Endodermal cell (in vitro differentiated cells): ENCODE measurements at regions not wholly inside any gene's neighbourhood (a gene's known extent, or its start where the extent isn't known, plus 50 kb on each side); places are given as distances from the start of the nearest gene placed in this dataset.

Source experiments
- DNase-seq: peaks from one replicate; pipeline ENCODE4 v3.0.0-alpha.2; 2017
- H3K27ac ChIP-seq: 2 replicates; pipeline ENCODE4 v1.5.1; 2013; ENCODE audit warnings: mild to moderate bottlenecking, low read depth, low read length, moderate library complexity
- H3K27me3 ChIP-seq: 2 replicates; pipeline ENCODE4 v1.6.1; 2013; ENCODE audit warnings: mild to moderate bottlenecking, low read length, moderate library complexity; ENCODE audit not compliant: insufficient read depth, control insufficient read depth, poor library complexity, severe bottlenecking
- H3K36me3 ChIP-seq: 2 replicates; pipeline ENCODE4 v1.7.0; 2013; ENCODE audit warnings: mild to moderate bottlenecking, low read length, moderate library complexity; ENCODE audit not compliant: control insufficient read depth, insufficient read depth
- H3K4me1 ChIP-seq: one replicate; pipeline ENCODE4 v1.7.0; 2013; ENCODE audit warnings: low read length; ENCODE audit not compliant: control insufficient read depth, insufficient read depth
- H3K4me3 ChIP-seq: 2 replicates; pipeline ENCODE4 v1.5.1; 2013; ENCODE audit warnings: mild to moderate bottlenecking, low read length, moderate library complexity
- H3K9ac ChIP-seq: 2 replicates; pipeline ENCODE4 v1.6.1; 2013; ENCODE audit warnings: mild to moderate bottlenecking, low read length, moderate library complexity; ENCODE audit not compliant: poor library complexity, severe bottlenecking; ENCODE audit errors: extremely low read depth
- H3K9me3 ChIP-seq: 2 replicates; pipeline ENCODE4 v1.6.1; 2013; ENCODE audit warnings: mild to moderate bottlenecking, low read length, moderate library complexity; ENCODE audit not compliant: control insufficient read depth
- H3K27ac Mint-ChIP-seq: 2 replicates; pipeline ENCODE4 v1.8.0; 2020; ENCODE audit warnings: mixed read lengths
- H3K27me3 Mint-ChIP-seq: 2 replicates; pipeline ENCODE4 v1.8.0; 2021; ENCODE audit warnings: mild to moderate bottlenecking, mixed read lengths; ENCODE audit not compliant: insufficient read depth
- H3K36me3 Mint-ChIP-seq: 2 replicates; pipeline ENCODE4 v1.8.0; 2020; ENCODE audit warnings: low read depth, mixed read lengths
- H3K4me1 Mint-ChIP-seq: 2 replicates; pipeline ENCODE4 v1.8.0; 2020; ENCODE audit warnings: mixed read lengths
- H3K4me3 Mint-ChIP-seq: 2 replicates; pipeline ENCODE4 v1.8.0; 2020; ENCODE audit warnings: mild to moderate bottlenecking, moderate library complexity, mixed read lengths
- H3K9me3 Mint-ChIP-seq: 2 replicates; pipeline ENCODE4 v1.8.0; 2020; ENCODE audit warnings: mild to moderate bottlenecking, mixed read lengths
- CTCF ChIP-seq: fragments of 200-600 bp; sonication (generic); conservative IDR thresholded peaks from 2 replicates; pipeline ENCODE4 v1.5.0; 2021; ENCODE audit warnings: antibody characterized with exemption, mild to moderate bottlenecking
- WGBS, 2 experiments: methylation state at CpG; one replicate each; pipeline versions ENCODE4 v1.1.5 to v1.1.7; 2013; ENCODE audit warnings: missing lambda C conversion rate in 2 of 2, mixed read lengths in 1 of 2; ENCODE audit not compliant: insufficient coverage in 1 of 2, insufficient read length in 1 of 2; 5-methylcytosine and 5-hydroxymethylcytosine counted together

GRCh38 chr5:101688156-101688555, 607.9 kb downstream of the SLCO4C1 start:
- Histone ChIP-seq H3K36me3 (no peaks in the 10 kb centered on the region), H3K4me3 (no peak overlapping the region), H3K27me3 (no peaks in the 10 kb centered on the region), H3K4me1 (peaks cover 3% of the 10 kb centered on the region), H3K9ac (no peak overlapping the region), H3K27ac (no peak overlapping the region), H3K9me3 (no peaks in the 10 kb centered on the region)
- no peak for DNase-seq
- Mint-ChIP-seq H3K36me3 (no peaks in the 10 kb centered on the region), H3K27me3 (no peaks in the 10 kb centered on the region), H3K4me3 (no peak overlapping the region), H3K9me3 (no peaks in the 10 kb centered on the region), H3K27ac (no peak overlapping the region), H3K4me1 (peaks cover 49% of the 10 kb centered on the region)
- no peak for TF ChIP-seq CTCF

- TF ChIP-seq CTCF: no peak
- Histone ChIP-seq H3K27ac (no peak overlapping the region), H3K4me3 (no peak overlapping the region), H3K36me3 (no peaks in the 10 kb centered on the region), H3K4me1 (peaks cover 3% of the 10 kb centered on the region), H3K9me3 (no peaks in the 10 kb centered on the region), H3K27me3 (no peaks in the 10 kb centered on the region), H3K9ac (no peak overlapping the region)
- H3K4me1 Mint-ChIP-seq: peaks cover 45% of the 10 kb centered on the region
- no peaks in the 10 kb centered on the region for H3K9me3 Mint-ChIP-seq
- no peaks in the 10 kb centered on the region for H3K27me3 Mint-ChIP-seq
- no peak overlapping the region for H3K27ac Mint-ChIP-seq
- no peaks in the 10 kb centered on the region for H3K36me3 Mint-ChIP-seq
- H3K4me3 Mint-ChIP-seq: no peak overlapping the region
- no peak for DNase-seq
Measured at GRCh38 chr5:101687349-101687985, 608.6 kb downstream of the SLCO4C1 start.

GRCh38 chr5:101686536-101687157, 609.4 kb downstream of the SLCO4C1 start:
- H3K9me3 ChIP-seq: no peaks in the 10 kb centered on the region
- no peak for TF ChIP-seq CTCF
- Mint-ChIP-seq H3K4me3 (no peak overlapping the region), H3K36me3 (no peaks in the 10 kb centered on the region), H3K4me1 (peaks cover 41% of the 10 kb centered on the region), H3K27me3 (no peaks in the 10 kb centered on the region), H3K27ac (no peak overlapping the region), H3K9me3 (no peaks in the 10 kb centered on the region)
- no peak overlapping the region for H3K4me3 ChIP-seq
- H3K36me3 ChIP-seq: no peaks in the 10 kb centered on the region
- peaks cover 3% of the 10 kb centered on the region for H3K4me1 ChIP-seq
- no peak for DNase-seq
- H3K27ac ChIP-seq: no peak overlapping the region
- H3K9ac ChIP-seq: no peak overlapping the region
- no peaks in the 10 kb centered on the region for H3K27me3 ChIP-seq
- WGBS, 2 experiments: 84 to 94% methylated on average over 2 to 3 of the region's 3 CpGs
